ENCODE measurements at regions not wholly inside any gene's neighbourhood (a gene's known extent, or its start where the extent isn't known, plus 50 kb on each side); places are given as distances from the start of the nearest gene placed in this dataset.

DNA sequence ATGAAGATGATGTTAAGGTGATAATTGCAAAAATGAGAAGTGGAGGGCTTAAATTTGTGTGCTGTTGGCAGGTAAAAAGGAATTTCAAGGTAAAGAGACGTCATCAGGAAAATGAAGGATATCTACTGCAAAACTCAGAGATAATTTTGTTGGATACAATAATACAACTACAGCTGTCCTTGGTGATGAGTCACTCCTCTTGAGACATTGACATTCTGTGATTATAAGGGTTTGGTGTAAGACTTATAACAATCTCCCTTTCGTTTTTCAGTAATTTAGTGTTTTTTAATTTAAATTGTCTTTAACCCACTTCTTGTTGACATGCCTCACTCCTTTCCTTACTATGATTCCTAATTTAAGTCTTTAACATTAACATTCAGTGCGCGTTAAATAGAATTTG is 1074.1 kb upstream of the SLIT2 start:
- Mint-ChIP-seq H3K36me3 (no peaks in the 10 kb centered on the region), H3K27me3 (ENCODE audit: low read depth) (no peaks in the 10 kb centered on the region), H3K4me3 (no peak overlapping the region), H3K9me3 (peaks cover 12% of the 10 kb centered on the region), H3K27ac (no peak overlapping the region), H3K4me1 (no peaks in the 10 kb centered on the region)
- TF ChIP-seq, protein P1, sequence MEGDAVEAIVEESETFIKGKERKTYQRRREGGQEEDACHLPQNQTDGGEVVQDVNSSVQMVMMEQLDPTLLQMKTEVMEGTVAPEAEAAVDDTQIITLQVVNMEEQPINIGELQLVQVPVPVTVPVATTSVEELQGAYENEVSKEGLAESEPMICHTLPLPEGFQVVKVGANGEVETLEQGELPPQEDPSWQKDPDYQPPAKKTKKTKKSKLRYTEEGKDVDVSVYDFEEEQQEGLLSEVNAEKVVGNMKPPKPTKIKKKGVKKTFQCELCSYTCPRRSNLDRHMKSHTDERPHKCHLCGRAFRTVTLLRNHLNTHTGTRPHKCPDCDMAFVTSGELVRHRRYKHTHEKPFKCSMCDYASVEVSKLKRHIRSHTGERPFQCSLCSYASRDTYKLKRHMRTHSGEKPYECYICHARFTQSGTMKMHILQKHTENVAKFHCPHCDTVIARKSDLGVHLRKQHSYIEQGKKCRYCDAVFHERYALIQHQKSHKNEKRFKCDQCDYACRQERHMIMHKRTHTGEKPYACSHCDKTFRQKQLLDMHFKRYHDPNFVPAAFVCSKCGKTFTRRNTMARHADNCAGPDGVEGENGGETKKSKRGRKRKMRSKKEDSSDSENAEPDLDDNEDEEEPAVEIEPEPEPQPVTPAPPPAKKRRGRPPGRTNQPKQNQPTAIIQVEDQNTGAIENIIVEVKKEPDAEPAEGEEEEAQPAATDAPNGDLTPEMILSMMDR (IDR thresholded peaks at IDR 0.05; ENCODE audit: unreplicated experiment), result no peak
- no peak for DNase-seq (ENCODE audit: low spot score in 2 of 2, unreplicated experiment in 2 of 2)

DNA sequence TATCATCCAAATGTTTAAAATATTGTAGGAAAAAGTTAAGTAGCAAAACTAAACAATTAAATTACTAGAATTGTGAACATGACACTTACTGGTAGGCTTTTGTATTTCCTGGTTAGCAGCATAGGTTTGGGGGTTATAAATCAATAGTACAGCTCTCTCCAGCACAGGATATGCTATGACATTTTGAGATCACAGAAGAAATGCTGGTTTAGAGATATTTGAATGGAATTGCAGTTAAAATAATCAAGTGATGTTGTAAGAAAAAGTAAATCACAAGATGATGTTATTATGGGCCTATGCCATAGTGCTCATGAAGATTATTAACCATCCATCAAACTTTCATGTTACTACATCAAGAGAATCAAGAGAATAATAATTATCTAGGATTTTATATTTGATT is 1079.9 kb upstream of the SLIT2 start:
- Mint-ChIP-seq H3K27me3 (ENCODE audit: low read depth) (no peaks in the 10 kb centered on the region), H3K9me3 (peaks cover 4% of the 10 kb centered on the region), H3K36me3 (no peaks in the 10 kb centered on the region), H3K4me3 (no peak overlapping the region), H3K27ac (no peak overlapping the region), H3K4me1 (peaks cover 6% of the 10 kb centered on the region)
- TF ChIP-seq, protein P1 (IDR thresholded peaks at IDR 0.05; ENCODE audit: unreplicated experiment), result no peak
- DNase-seq (ENCODE audit: low spot score in 2 of 2, unreplicated experiment in 2 of 2), result no peak

DNA sequence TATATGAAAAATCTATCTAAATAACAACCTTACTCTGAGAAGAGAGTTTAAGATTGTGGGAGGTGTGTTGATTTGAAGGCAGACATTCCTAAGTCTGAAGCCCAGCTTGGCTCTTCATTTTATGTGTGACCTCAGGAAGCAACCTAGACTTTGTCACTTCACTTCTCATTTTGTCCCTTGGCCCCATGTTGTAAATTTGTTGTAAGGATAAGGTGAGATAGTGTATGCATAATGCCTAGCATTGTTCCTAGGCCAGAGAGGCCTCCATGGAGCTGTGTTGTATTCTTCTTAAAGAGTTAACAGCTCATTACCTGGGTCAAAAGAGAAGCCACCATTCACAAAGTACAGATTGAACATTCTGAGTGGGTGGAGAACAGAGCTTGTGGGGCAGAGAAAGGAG is 1084.4 kb upstream of the SLIT2 start:
- Mint-ChIP-seq H3K36me3 (no peaks in the 10 kb centered on the region), H3K27ac (no peak overlapping the region), H3K4me3 (no peak overlapping the region), H3K9me3 (peaks cover 13% of the 10 kb centered on the region), H3K27me3 (ENCODE audit: low read depth) (no peaks in the 10 kb centered on the region), H3K4me1 (peaks cover 6% of the 10 kb centered on the region)
- no peak for DNase-seq (ENCODE audit: low spot score in 2 of 2, unreplicated experiment in 2 of 2)
- TF ChIP-seq, protein P1 (IDR thresholded peaks at IDR 0.05; ENCODE audit: unreplicated experiment), result no peak

DNA sequence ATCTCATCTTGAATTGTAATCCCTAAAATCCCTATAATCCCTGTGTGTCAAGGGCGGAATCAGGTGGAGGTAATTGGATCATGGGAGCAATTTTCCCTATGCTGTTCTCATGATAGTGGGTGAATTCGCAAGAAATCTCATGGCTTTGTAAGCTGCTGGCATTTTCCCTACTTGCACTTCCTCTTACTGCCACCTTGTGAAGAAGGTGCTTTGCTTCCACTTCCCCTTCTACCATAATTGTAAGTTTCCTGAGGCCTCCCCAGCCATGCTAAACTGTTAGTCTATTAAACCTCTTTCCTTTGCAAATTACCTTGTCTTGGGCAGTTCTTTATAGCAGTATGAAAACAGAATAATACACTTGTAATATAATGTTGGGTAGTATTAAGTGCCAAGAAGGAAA is 1087.4 kb upstream of the SLIT2 start:
- Mint-ChIP-seq H3K4me1 (no peaks in the 10 kb centered on the region), H3K27ac (no peak overlapping the region), H3K27me3 (ENCODE audit: low read depth) (no peaks in the 10 kb centered on the region), H3K9me3 (peaks cover 21% of the 10 kb centered on the region), H3K36me3 (no peaks in the 10 kb centered on the region), H3K4me3 (no peak overlapping the region)
- DNase-seq (ENCODE audit: low spot score in 2 of 2, unreplicated experiment in 2 of 2), result no peak
- TF ChIP-seq, protein P1 (IDR thresholded peaks at IDR 0.05; ENCODE audit: unreplicated experiment), result no peak

DNA sequence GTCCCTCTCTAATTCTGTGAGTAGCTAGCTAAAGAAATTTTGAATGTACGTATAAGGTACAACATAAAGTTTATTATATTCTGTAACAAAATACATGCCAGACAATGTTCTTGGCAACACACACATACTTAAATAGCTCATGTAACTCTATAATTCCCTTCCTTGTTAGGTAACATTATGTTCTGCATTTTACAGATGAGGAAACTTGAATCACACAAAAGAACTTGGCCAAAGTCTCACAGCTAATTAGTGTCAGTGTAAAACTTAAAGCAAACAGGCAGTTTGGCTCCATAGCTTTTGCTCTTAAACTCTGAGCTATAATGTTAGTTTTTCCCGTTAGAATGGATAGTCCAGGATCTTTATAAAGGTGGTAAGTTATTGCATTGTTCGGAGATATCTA is 1091.8 kb upstream of the SLIT2 start:
- TF ChIP-seq, protein P1 (IDR thresholded peaks at IDR 0.05; ENCODE audit: unreplicated experiment), result no peak
- H3K27ac Mint-ChIP-seq, result no peak overlapping the region
- H3K4me3 Mint-ChIP-seq, result no peak overlapping the region
- H3K4me1 Mint-ChIP-seq, result peaks cover 6% of the 10 kb centered on the region
- peaks cover 8% of the 10 kb centered on the region for H3K36me3 Mint-ChIP-seq
- no peak for DNase-seq (ENCODE audit: low spot score in 2 of 2, unreplicated experiment in 2 of 2)
- H3K27me3 Mint-ChIP-seq (ENCODE audit: low read depth), result no peaks in the 10 kb centered on the region
- peaks cover 41% of the 10 kb centered on the region for H3K9me3 Mint-ChIP-seq
